ENCODE measurements at regions not wholly inside any gene's neighbourhood (a gene's known extent, or its start where the extent isn't known, plus 50 kb on each side); places are given as distances from the start of the nearest gene placed in this dataset.
"Not testable (repeated sequence)": the region's sequence is repeated elsewhere in the genome, so short reads cannot be mapped to it uniquely, and the experiment has no call there.

- FAIRE-seq: no peak
Measured at GRCh38 chr11:45383224-45383623, 97.1 kb upstream of the SYT13 start.

GRCh38 chr11:45382133-45382878, 96.2 kb upstream of the SYT13 start:
- FAIRE-seq: no peak

GRCh38 chr11:45379162-45379863, 93.2 kb upstream of the SYT13 start:
- FAIRE-seq: no peak

- no peak for FAIRE-seq
Measured at GRCh38 chr11:45378516-45378915, 92.4 kb upstream of the SYT13 start.

GRCh38 chr11:45374653-45375059, 88.5 kb upstream of the SYT13 start:
- FAIRE-seq: no peak

GRCh38 chr11:45374130-45374529, 88.0 kb upstream of the SYT13 start:
- FAIRE-seq: no peak

GRCh38 chr11:45373506-45374035, 87.4 kb upstream of the SYT13 start:
- no peak for FAIRE-seq

GRCh38 chr11:45372414-45372813, 86.3 kb upstream of the SYT13 start:
- not testable (repeated sequence) for FAIRE-seq

- FAIRE-seq: no peak
Measured at GRCh38 chr11:45371251-45372115, 85.3 kb upstream of the SYT13 start.

GRCh38 chr11:45369313-45369712, 83.2 kb upstream of the SYT13 start:
- FAIRE-seq: no peak

GRCh38 chr11:45368697-45369096, 82.6 kb upstream of the SYT13 start:
- no peak for FAIRE-seq

- FAIRE-seq: no peak
Measured at GRCh38 chr11:45366619-45367190, 80.6 kb upstream of the SYT13 start.

- no peak for FAIRE-seq
Measured at GRCh38 chr11:45365961-45366618, 79.9 kb upstream of the SYT13 start.

- no peak for FAIRE-seq
Measured at GRCh38 chr11:45362636-45363035, 76.5 kb upstream of the SYT13 start.

GRCh38 chr11:45361551-45361950, 75.4 kb upstream of the SYT13 start:
- FAIRE-seq: no peak

- no peak for FAIRE-seq
Measured at GRCh38 chr11:45355706-45356041, 69.5 kb upstream of the SYT13 start.

GRCh38 chr11:45354976-45355705, 69.0 kb upstream of the SYT13 start:
- no peak for FAIRE-seq

- FAIRE-seq: no peak
Measured at GRCh38 chr11:45348729-45349128, 62.6 kb upstream of the SYT13 start.

- no peak for FAIRE-seq
Measured at GRCh38 chr11:45347348-45348082, 61.4 kb upstream of the SYT13 start.

GRCh38 chr11:45345491-45345890, 59.4 kb upstream of the SYT13 start:
- FAIRE-seq: no peak

GRCh38 chr11:45344028-45344427, 57.9 kb upstream of the SYT13 start:
- FAIRE-seq: no peak

Measured in endometrium (tissue), 2 donors.